Sigmoid colon (tissue), 4 donors: ENCODE measurements at regions not wholly inside any gene's neighbourhood (a gene's known extent, or its start where the extent isn't known, plus 50 kb on each side); places are given as distances from the start of the nearest gene placed in this dataset.

Source experiments
- CTCF ChIP-seq, 4 experiments: fragments of 450-650 bp in 3 of 4; fragments of 200-600 bp in 1 of 4; IDR thresholded peaks; one replicate each; pipeline ENCODE4 v1.5.1; 2016 to 2019; ENCODE audit warnings: antibody characterized with exemption in 4 of 4, mild to moderate bottlenecking in 3 of 4, moderate library complexity in 2 of 4
- EP300 ChIP-seq, 4 donors: sonication (generic); formaldehyde crosslinking; IDR thresholded peaks; one replicate each; pipeline ENCODE4 v1.6.1; 2017; ENCODE audit warnings: antibody characterized with exemption in 4 of 4
- POLR2A ChIP-seq, 2 donors: fragments of 450-650 bp; IDR thresholded peaks; one replicate each; pipeline ENCODE4 v1.6.1; 2016; ENCODE audit warnings: antibody characterized with exemption in 2 of 2, mild to moderate bottlenecking in 2 of 2, moderate library complexity in 2 of 2
- POLR2AphosphoS5 ChIP-seq, 4 donors: sonication (generic); formaldehyde crosslinking; IDR thresholded peaks; one replicate each; pipeline ENCODE4 v1.6.1; 2017; ENCODE audit warnings: antibody characterized with exemption in 4 of 4

DNA sequence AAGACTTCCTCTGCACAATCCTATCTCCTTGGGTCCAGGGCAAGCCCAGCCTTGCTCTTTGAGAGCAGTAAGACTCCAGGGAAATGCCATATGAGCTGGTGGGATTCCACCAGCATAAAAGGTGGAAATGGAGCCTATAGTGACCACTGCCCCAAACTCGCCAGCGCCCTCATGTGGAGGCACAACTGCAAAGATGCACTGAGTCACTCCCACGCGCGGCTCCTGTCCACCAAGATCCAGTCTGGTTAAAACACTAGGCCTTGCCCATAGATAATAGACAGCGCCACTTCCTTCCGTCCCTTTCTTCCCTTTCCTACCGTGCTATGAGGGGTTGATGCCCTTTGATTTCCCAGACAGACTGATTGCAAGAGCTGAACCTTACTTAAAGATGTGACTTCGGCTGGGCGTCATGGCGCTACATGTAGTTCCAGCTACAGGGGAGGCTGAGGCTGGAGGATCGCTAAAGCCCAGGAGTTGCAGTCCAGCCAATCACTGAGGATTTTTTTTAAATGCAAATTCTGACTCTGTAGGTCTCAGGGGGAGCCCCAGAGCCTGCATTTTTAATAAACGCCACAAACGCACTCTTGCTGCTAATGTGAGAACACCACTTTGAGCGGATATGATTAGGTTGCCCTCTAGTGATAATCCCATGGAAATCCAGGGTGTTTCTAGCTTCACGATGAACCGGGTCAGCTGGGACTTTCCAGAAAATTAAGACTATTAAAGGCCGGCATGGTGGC, 136.5 kb downstream of the EPC1 start:
- TF ChIP-seq POLR2AphosphoS5 (IDR thresholded peaks at IDR 0.05), result no peak
- no peak for TF ChIP-seq EP300 (IDR thresholded peaks at IDR 0.05)
- TF ChIP-seq CTCF (IDR thresholded peaks at IDR 0.05), result peak in 2 of 4 experiments; percentile 29 to 31
- TF ChIP-seq POLR2A (IDR thresholded peaks at IDR 0.05), result no peak
